Fibroblast of mammary gland (primary cell): ENCODE measurements at regions not wholly inside any gene's neighbourhood (a gene's known extent, or its start where the extent isn't known, plus 50 kb on each side); places are given as distances from the start of the nearest gene placed in this dataset.
A peak's percentile ranks its signal among the peaks of the same experiment; 100 is the strongest.

ENCODE experiments used
- DNase-seq: peaks from one replicate; pipeline ENCODE4 v3.0.0-alpha.2; 2010; ENCODE audit warnings: low read depth
- H3K4me3 ChIP-seq: 2 replicates; pipeline ENCODE4 v1.5.1; 2011; ENCODE audit warnings: low read depth, mild to moderate bottlenecking, low read length, moderate library complexity; ENCODE audit not compliant: control insufficient read depth
- CTCF ChIP-seq: conservative IDR thresholded peaks from 2 replicates; pipeline ENCODE4 v1.5.1; 2011; ENCODE audit warnings: low read depth, low read length, inconsistent platforms; ENCODE audit not compliant: control insufficient read depth, insufficient read depth

DNA sequence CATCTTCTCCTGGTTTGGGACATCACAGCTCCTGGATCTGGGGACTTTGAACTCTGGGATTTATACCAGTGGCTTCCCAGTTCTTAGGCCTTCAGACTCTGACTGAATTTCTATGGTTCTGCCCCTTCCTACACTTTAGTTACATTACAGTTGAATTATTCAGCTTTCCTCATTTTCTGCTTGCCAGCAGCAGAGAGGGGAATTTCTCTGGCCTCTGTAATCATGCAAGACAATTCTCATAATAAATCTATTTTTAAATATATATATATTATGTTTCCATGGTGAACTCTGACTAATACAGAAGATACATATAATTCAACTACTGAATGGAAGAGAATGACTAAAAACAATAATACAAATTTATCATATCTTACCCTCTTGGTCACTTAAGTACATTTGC is 1478.6 kb upstream of the ACVR2A start:
- DNase-seq = no peak
- H3K4me3 ChIP-seq = no peak overlapping the region
- no peak for TF ChIP-seq CTCF

- no peak overlapping the region for H3K4me3 ChIP-seq
- no peak for DNase-seq
- TF ChIP-seq CTCF = no peak
Observed at GRCh38 chr2:146365041-146365440, 1479.8 kb upstream of the ACVR2A start.

DNA sequence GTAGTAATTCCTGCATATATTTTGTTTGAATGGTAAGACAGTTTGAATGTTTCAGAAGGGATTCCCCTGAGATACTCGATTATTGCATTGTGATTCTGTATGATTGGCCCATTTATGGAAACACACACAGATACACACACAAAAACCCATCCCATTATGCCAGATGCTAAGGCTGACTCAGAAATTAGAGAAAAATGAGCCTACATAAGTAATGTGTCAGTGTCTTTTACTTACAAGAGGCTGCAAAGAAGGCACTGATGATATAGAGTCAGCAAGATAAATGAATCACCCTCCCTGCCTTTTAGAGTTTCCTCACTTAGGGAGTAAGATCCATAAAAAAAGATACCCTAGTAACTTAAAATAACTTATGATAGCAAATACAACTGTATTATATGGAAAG is 1481.1 kb upstream of the ACVR2A start:
- no peak overlapping the region for H3K4me3 ChIP-seq
- DNase-seq = peak; percentile 52
- TF ChIP-seq CTCF = no peak

GRCh38 chr2:146351689-146352088 is 1493.1 kb upstream of the ACVR2A start:
- no peak overlapping the region for H3K4me3 ChIP-seq
- TF ChIP-seq CTCF = no peak
- no peak for DNase-seq

DNA sequence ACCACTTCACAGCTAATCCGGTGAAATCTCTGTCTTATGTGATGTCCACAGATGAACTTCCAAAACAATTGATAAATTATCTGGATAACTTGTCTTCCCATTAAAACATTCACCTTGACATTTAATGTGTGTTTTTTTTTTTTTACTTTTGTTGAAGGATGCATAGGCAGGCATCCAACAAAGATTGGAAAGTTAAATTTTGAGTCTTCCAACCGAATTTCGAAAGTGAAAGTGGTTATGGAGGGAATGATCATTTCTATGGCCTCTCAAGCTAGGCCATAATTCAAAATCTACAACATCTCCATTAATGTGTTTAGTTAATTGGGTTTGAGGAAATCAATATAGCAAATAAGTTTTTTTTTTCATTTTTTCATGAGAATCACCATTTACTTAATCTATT is 1495.5 kb upstream of the ACVR2A start:
- no peak for DNase-seq
- no peak for TF ChIP-seq CTCF
- no peak overlapping the region for H3K4me3 ChIP-seq

GRCh38 chr2:146324951-146325350 is 1519.9 kb upstream of the ACVR2A start:
- H3K4me3 ChIP-seq = no peak overlapping the region
- no peak for TF ChIP-seq CTCF
- DNase-seq = peak; percentile 45

GRCh38 chr2:146323564-146323963 is 1521.3 kb upstream of the ACVR2A start:
- TF ChIP-seq CTCF = no peak
- no peak overlapping the region for H3K4me3 ChIP-seq
- DNase-seq = peak; percentile 3
